Transverse colon (tissue), 4 donors: ENCODE measurements at regions not wholly inside any gene's neighbourhood (a gene's known extent, or its start where the extent isn't known, plus 50 kb on each side); places are given as distances from the start of the nearest gene placed in this dataset.

Experiments used
- CTCF ChIP-seq, 5 experiments: fragments of 200-600 bp in 3 of 5; fragments of 450-650 bp in 2 of 5; sonication (generic) in 3 of 5; IDR thresholded peaks; 1 replicate in 2 of 5; 2 replicates in 3 of 5; pipeline ENCODE4 v1.5.1; 2016 to 2017; ENCODE audit warnings: antibody characterized with exemption in 5 of 5, inconsistent platforms in 3 of 5, mild to moderate bottlenecking in 2 of 5, moderate library complexity in 1 of 5
- POLR2A ChIP-seq: fragments of 450-650 bp; IDR thresholded peaks from one replicate; pipeline ENCODE4 v1.6.1; 2016; ENCODE audit warnings: antibody characterized with exemption, mild to moderate bottlenecking, moderate library complexity
- POLR2AphosphoS5 ChIP-seq, 3 donors: sonication (generic); formaldehyde crosslinking; IDR thresholded peaks; one replicate each; pipeline ENCODE4 v1.6.1; 2016; ENCODE audit warnings: antibody characterized with exemption in 3 of 3

GRCh38 chr2:23208339-23208738, 176.6 kb upstream of the KLHL29 start:
- TF ChIP-seq POLR2A, result no peak
- TF ChIP-seq CTCF (IDR thresholded peaks at IDR 0.05), result peak in 1 of 5 experiments; percentile 56
- TF ChIP-seq POLR2AphosphoS5 (IDR thresholded peaks at IDR 0.05), result no peak
